ENCODE measurements at regions not wholly inside any gene's neighbourhood (a gene's known extent, or its start where the extent isn't known, plus 50 kb on each side); places are given as distances from the start of the nearest gene placed in this dataset.

DNA sequence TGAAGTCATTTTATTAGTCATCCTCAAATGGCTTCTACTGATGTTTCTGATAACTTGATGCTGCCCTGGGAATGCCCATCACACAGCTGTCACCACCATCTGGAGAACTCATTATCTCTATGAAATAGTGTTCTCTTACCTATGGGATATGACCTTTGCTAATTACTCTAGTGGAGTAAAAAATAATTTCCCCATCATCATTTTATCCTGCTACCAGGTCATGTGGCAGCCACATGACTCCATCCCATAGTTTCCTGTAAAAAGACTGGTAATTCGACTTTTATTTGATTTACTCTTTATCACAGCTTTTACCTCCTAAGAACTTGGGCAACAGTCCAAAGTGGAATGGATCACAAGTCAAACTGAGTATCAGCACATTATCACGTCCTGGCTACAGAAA is 76.1 kb upstream of the USP25 start:
- Histone ChIP-seq H3K27me3 (ENCODE audit: low read length) (no peaks in the 10 kb centered on the region), H3K9me2 (replicated peaks; ENCODE audit: low read length) (no peaks in the 10 kb centered on the region), H3K9ac (ENCODE audit: low read length) (no peak overlapping the region), H3K4me3 (ENCODE audit: low read length) (no peak overlapping the region), H3K27ac (ENCODE audit: low read length) (no peak overlapping the region), H3K4me1 (ENCODE audit: insufficient read depth, low read length) (peaks cover 5% of the 10 kb centered on the region; the same call in 1 of the 2 replicates), H3F3A (ENCODE audit: low read length, unreplicated experiment) (no peaks in the 10 kb centered on the region), H3K9me3 (ENCODE audit: low read length) (no peaks in the 10 kb centered on the region), H3K36me3 (ENCODE audit: low read depth, low read length) (no peaks in the 10 kb centered on the region), H4K20me1 (ENCODE audit: low read length) (no peaks in the 10 kb centered on the region), H3K79me2 (ENCODE audit: low read length) (no peaks in the 10 kb centered on the region), H3K4me2 (ENCODE audit: low read length) (no peak overlapping the region), H2AFZ (ENCODE audit: low read length) (no peak overlapping the region)
- DNase-seq (no peak), ATAC-seq (no peak)
- ChIA-PET CTCF (no interaction called here), POLR2A (ENCODE audit: unreplicated experiment) (no interaction called here)
- TF ChIP-seq, protein P1, sequence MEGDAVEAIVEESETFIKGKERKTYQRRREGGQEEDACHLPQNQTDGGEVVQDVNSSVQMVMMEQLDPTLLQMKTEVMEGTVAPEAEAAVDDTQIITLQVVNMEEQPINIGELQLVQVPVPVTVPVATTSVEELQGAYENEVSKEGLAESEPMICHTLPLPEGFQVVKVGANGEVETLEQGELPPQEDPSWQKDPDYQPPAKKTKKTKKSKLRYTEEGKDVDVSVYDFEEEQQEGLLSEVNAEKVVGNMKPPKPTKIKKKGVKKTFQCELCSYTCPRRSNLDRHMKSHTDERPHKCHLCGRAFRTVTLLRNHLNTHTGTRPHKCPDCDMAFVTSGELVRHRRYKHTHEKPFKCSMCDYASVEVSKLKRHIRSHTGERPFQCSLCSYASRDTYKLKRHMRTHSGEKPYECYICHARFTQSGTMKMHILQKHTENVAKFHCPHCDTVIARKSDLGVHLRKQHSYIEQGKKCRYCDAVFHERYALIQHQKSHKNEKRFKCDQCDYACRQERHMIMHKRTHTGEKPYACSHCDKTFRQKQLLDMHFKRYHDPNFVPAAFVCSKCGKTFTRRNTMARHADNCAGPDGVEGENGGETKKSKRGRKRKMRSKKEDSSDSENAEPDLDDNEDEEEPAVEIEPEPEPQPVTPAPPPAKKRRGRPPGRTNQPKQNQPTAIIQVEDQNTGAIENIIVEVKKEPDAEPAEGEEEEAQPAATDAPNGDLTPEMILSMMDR (conservative IDR thresholded peaks at IDR 0.05; ENCODE audit: low read depth, low read length) = no peak
- no peak for TF ChIP-seq EZH2phosphoT487 (IDR thresholded peaks at IDR 0.05; ENCODE audit: borderline replicate concordance, low read length)
- no peak for TF ChIP-seq EZH2 (IDR thresholded peaks at IDR 0.05; ENCODE audit: low read length, unreplicated experiment)
- intact Hi-C loops (cut with micrococcal nuclease) = no loop called here
- no TSS peak for BruUV-seq (replicated peaks)

DNA sequence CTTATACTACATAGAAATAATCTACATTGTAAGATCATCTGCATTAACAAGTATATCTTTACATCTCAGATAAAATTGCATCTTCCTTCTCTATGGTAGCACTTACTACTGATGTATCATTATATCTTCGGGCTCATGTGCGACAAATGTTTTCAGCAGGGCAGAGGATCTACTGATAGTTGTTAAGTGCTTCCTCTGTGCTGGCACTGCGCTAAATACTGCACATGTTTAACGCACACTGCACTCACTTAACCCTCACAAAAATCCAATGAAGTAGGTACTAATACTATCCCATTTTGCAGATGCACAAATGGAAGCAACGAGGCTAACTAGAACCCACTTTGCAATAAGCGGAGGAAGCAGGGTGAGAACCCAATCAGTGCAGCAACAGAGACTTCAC is 75.6 kb upstream of the USP25 start:
- ChIA-PET CTCF (no interaction called here), POLR2A (ENCODE audit: unreplicated experiment) (no interaction called here)
- BruUV-seq (replicated peaks) = no TSS peak
- no peaks in the 10 kb centered on the region for H4K20me1 ChIP-seq (ENCODE audit: low read length)
- no peak overlapping the region for H3K27ac ChIP-seq (ENCODE audit: low read length)
- no peaks in the 10 kb centered on the region for H3F3A ChIP-seq (ENCODE audit: low read length, unreplicated experiment)
- DNase-seq = no peak
- no peak for TF ChIP-seq EZH2 (IDR thresholded peaks at IDR 0.05; ENCODE audit: low read length, unreplicated experiment)
- no peak for TF ChIP-seq EZH2phosphoT487 (IDR thresholded peaks at IDR 0.05; ENCODE audit: borderline replicate concordance, low read length)
- TF ChIP-seq, protein P1 (conservative IDR thresholded peaks at IDR 0.05; ENCODE audit: low read depth, low read length) = no peak
- no peaks in the 10 kb centered on the region for H3K9me3 ChIP-seq (ENCODE audit: low read length)
- no peak overlapping the region for H3K9ac ChIP-seq (ENCODE audit: low read length)
- H2AFZ ChIP-seq (ENCODE audit: low read length) = no peak overlapping the region
- no peaks in the 10 kb centered on the region for H3K27me3 ChIP-seq (ENCODE audit: low read length)
- no peak overlapping the region for H3K4me3 ChIP-seq (ENCODE audit: low read length)
- no peaks in the 10 kb centered on the region for H3K79me2 ChIP-seq (ENCODE audit: low read length)
- ATAC-seq = no peak
- H3K36me3 ChIP-seq (ENCODE audit: low read depth, low read length) = no peaks in the 10 kb centered on the region
- H3K9me2 ChIP-seq (replicated peaks; ENCODE audit: low read length) = no peaks in the 10 kb centered on the region
- no peak overlapping the region for H3K4me2 ChIP-seq (ENCODE audit: low read length)
- peaks cover 5% of the 10 kb centered on the region; the same call in 1 of the 2 replicates for H3K4me1 ChIP-seq (ENCODE audit: insufficient read depth, low read length)
- intact Hi-C loops (cut with micrococcal nuclease) = no loop called here

DNA sequence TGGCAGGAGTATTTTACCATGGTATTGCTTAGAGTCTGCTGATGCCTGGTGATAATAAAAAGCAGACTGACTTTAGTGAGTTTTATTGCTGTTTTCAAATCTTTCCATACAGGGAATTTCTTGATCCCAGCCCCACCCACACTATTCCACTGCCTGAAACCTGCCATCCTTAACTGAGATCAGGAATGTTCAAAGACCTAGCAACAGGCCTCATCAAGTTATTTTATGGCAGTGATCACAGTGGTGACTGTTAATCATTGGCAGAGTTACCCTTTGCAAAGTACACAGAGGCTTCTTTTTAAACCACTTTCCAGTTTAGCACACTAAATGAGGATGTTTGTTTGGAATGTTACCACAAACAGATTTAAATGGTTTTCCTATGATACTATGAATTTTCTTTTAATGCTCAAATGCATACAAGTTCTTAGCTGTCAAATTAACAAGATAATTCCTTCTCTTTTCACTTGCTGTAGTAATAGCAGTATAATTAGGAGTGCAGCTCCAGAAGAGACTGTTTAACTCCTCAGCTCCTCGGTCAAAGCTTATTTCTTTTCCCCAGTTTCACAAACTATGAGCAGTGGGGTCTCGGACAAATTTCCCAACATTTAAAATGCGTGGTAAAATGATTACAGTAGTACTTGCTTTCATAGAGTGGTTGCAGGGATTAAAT is 69.9 kb upstream of the USP25 start:
- Histone ChIP-seq H3K9ac (ENCODE audit: low read length) (no peak overlapping the region), H3K27ac (ENCODE audit: low read length) (no peak overlapping the region), H3F3A (ENCODE audit: low read length, unreplicated experiment) (no peaks in the 10 kb centered on the region), H3K9me2 (replicated peaks; ENCODE audit: low read length) (no peaks in the 10 kb centered on the region), H3K4me2 (ENCODE audit: low read length) (peak overlapping the region; percentile 16; the same call in 1 of the 2 replicates), H3K4me3 (ENCODE audit: low read length) (no peak overlapping the region), H3K27me3 (ENCODE audit: low read length) (no peaks in the 10 kb centered on the region), H2AFZ (ENCODE audit: low read length) (no peak overlapping the region), H4K20me1 (ENCODE audit: low read length) (no peaks in the 10 kb centered on the region), H3K79me2 (ENCODE audit: low read length) (no peaks in the 10 kb centered on the region), H3K4me1 (ENCODE audit: insufficient read depth, low read length) (peaks cover 11% of the 10 kb centered on the region), H3K36me3 (ENCODE audit: low read depth, low read length) (no peaks in the 10 kb centered on the region), H3K9me3 (ENCODE audit: low read length) (no peaks in the 10 kb centered on the region)
- intact Hi-C loops (cut with micrococcal nuclease) = loop anchor here (2.0 kb wide), 1 partner anchor 67 kb away; no protein-coding TSS in a partner anchor
- ATAC-seq (peak; percentile 98), DNase-seq (peak; percentile 59)
- TF ChIP-seq, protein P1 (conservative IDR thresholded peaks at IDR 0.05; ENCODE audit: low read depth, low read length) = no peak
- TF ChIP-seq EZH2phosphoT487 (IDR thresholded peaks at IDR 0.05; ENCODE audit: borderline replicate concordance, low read length) = no peak
- no peak for TF ChIP-seq EZH2 (IDR thresholded peaks at IDR 0.05; ENCODE audit: low read length, unreplicated experiment)
- BruUV-seq (replicated peaks) = no TSS peak
- ChIA-PET CTCF (no interaction called here), POLR2A (ENCODE audit: unreplicated experiment) (no interaction called here)

All from PC-3 (cell line).